ENCODE measurements at regions not wholly inside any gene's neighbourhood (a gene's known extent, or its start where the extent isn't known, plus 50 kb on each side); places are given as distances from the start of the nearest gene placed in this dataset.

DNA sequence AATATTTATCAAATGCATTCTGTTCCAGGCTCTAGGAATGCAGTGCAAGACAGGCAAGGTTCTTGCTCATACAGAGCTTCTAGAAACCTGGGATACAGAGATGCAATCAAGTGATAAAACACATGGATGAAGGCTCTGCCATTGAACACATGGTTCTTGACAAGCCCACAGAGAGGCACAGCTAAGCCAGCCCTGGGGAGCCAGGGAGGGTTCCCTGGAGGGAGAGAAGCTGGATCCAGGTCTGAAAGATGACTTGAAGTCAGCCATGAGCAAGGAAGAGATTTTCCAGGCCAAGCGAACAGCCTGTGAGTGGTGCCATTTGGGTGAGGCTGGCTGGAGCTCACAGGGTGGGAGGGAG is 66.2 kb downstream of the IRF2BPL start:
- DNase-seq (ENCODE audit: low read depth in 2 of 2), result no peak
- no peak for TF ChIP-seq CTCF (IDR thresholded peaks at IDR 0.05; ENCODE audit: low read depth, low read length)
- H3K4me3 ChIP-seq (replicated peaks in 1 of 2; ENCODE audit: low read depth in 2 of 2, low read length in 2 of 2), result peak overlapping the region in 1 of 2 donors; percentile 35

DNA sequence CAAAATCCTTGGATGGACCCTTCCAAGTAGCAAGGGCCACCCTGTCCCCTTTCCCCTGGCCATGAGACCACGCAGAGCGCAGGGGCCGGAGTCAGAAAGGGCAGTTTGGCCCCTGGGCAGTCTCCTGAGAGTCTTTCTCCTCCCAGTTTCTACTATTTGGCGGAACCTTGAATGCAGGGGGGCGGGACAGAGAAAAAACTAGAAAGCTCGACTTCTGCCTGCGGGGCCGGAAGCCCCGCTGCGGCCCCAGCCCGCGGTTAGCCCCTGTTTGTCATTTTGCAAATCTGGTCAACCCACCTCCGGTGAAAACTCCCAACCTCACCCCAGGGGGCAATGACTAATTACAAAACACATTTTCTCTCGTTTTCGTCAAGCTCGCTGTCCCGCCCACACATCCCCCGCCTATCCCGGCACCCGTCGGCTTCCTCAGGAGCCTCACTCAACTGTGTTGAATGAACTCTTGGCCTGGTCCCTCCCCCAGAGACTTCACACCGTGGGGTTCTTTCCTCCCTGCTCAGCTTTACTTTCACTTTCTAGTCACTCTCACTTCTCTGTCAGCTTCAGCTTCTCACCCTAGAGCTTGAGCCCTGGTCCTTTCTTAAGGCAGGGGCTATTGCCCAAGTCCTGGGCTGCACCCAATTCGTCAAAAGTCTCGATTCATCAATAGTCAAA is 66.7 kb downstream of the IRF2BPL start:
- no peak for TF ChIP-seq CTCF (IDR thresholded peaks at IDR 0.05; ENCODE audit: low read depth, low read length)
- peak; percentile 95 for DNase-seq (ENCODE audit: low read depth in 2 of 2)
- peak overlapping the region; percentile 35 to 42 for H3K4me3 ChIP-seq (replicated peaks in 1 of 2; ENCODE audit: low read depth in 2 of 2, low read length in 2 of 2)

DNA sequence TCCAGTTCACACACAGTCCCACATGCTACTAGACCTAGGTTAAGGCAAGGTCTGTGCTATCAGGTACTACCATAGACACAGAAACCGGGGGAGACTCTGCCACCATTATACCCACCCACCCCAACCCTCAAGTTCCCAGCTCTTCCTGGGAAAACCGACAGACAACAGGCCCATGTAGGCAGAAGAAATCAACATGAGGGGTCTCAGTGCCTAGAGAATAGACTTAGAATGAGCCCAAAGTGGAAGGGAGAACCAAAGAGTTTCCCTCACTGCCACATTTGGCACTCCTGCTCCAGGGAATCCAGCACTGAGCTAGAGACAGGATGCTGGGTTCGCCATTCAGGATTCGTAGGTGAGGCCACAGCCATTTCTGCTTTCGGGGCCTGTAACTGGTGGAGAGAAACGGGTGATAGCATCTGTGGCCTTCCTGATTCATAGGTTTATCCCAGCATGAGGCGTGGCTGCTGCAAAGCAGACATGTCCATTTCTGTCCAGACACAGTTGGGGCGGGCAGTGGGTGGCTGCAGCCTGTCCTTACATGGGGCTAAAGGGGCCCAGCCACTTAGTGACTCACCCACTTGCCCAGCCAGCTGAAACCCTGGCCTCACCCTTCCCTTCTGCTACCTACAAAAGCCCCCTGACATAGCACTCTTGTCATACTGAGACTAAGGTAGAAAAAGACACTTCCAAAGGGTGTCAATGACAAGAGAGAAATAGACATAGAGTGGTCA is 69.4 kb downstream of the IRF2BPL start:
- no peak for TF ChIP-seq CTCF (IDR thresholded peaks at IDR 0.05; ENCODE audit: low read depth, low read length)
- peak in 1 of 2 donors; percentile 64 for DNase-seq (ENCODE audit: low read depth in 2 of 2)
- no peak overlapping the region for H3K4me3 ChIP-seq (replicated peaks in 1 of 2; ENCODE audit: low read depth in 2 of 2, low read length in 2 of 2)

GRCh38 chr14:76958020-76958979 is 70.2 kb downstream of the IRF2BPL start:
- no peak for TF ChIP-seq CTCF (IDR thresholded peaks at IDR 0.05; ENCODE audit: low read depth, low read length)
- no peak overlapping the region for H3K4me3 ChIP-seq (replicated peaks in 1 of 2; ENCODE audit: low read depth in 2 of 2, low read length in 2 of 2)
- DNase-seq (ENCODE audit: low read depth in 2 of 2), result no peak

DNA sequence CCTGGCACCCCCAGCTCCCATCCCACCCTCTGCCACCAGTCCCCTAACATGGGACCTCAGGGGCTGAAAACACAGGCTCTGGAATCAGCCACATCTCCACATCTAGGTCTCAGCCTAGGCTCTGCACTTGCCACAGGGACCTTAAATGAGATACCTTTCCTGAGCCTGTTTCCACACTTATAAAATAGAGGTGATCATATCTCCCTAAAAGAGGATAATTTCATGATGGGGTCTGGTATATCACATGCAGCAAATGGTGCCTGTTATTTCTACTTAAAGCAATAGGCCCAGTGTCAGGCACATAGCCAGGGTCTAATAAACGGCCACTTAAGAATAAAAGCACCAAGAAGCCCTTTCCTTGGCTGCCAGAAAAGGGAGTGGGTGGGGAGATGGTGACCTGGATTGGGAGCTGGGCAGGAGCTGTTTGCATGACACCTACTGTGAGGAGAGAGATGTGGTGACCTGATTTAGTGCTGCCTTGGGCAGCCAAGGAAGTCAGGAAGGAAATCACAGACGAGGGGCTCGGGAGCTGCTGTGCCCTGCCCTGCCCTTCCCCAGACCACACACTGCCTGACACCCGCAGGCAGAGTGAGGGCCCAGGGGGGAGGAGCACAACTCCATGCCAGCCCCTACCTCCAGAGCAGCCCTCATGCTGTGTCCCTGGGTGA is 71.2 kb downstream of the IRF2BPL start:
- no peak for TF ChIP-seq CTCF (IDR thresholded peaks at IDR 0.05; ENCODE audit: low read depth, low read length)
- DNase-seq (ENCODE audit: low read depth in 2 of 2), result no peak
- H3K4me3 ChIP-seq (replicated peaks in 1 of 2; ENCODE audit: low read depth in 2 of 2, low read length in 2 of 2), result no peak overlapping the region

Data from cardiac fibroblast (primary cell).